ENCODE measurements at regions not wholly inside any gene's neighbourhood (a gene's known extent, or its start where the extent isn't known, plus 50 kb on each side); places are given as distances from the start of the nearest gene placed in this dataset.
"Not testable (repeated sequence)": the region's sequence is repeated elsewhere in the genome, so short reads cannot be mapped to it uniquely, and the experiment has no call there.

DNA sequence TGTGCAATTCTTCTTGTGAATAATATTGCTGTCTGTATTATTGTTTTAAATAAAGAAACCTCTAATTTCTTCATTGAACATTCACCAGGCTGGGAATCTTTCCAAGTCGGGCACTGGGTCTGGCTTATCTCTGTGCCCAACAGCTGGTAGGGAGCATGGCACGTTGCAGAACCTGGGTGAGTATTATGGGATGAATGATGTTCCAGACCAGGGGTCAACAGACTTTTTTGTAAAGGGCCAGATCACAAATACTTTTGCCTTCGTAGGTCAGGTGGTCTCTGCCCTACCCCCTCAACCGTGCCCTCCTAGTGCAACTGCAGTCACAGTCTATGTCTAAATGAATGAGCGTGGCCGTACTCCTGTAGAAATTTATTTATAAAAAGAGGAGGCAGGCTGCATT, 81.6 kb upstream of the FOXQ1 start:
- no peak for DNase-seq

DNA sequence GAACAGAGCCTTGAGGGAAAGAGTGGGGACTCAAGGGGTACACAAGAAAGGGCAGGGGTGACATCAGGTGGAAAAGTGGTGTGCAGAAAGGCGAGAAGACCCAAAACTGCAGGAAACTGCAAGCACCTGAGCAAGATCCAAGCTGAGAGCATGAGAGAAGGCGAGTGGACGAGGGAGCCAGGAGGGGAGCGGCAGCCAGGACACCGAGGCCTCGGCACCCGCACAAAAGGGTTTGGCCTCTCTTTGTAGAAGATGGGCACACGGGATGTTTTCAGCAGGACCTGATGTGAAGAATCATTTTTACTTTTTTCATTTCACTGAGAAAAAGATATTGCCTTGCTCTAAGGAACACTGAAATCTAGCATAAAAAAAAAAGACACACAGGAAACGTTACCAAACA, 82.1 kb upstream of the FOXQ1 start:
- DNase-seq = no peak

DNA sequence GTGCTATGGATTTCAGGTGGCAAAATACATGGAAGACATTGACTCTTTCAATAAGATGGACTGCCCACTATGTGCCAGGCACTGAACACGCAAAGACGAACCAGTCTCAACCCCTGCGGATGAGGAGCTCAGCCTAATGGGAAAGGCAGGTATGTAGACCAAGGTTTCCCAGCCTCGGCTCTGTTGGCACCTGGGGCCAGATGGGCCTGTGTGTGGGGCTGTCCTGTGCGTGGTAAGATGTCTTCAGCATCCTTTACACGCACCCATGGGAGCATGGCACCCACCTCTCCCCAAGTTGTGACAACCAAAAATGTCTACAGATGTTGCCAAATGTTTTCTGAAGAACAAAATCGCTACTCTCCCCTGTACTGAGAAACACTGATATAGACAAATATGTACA, 82.6 kb upstream of the FOXQ1 start:
- DNase-seq = no peak

DNA sequence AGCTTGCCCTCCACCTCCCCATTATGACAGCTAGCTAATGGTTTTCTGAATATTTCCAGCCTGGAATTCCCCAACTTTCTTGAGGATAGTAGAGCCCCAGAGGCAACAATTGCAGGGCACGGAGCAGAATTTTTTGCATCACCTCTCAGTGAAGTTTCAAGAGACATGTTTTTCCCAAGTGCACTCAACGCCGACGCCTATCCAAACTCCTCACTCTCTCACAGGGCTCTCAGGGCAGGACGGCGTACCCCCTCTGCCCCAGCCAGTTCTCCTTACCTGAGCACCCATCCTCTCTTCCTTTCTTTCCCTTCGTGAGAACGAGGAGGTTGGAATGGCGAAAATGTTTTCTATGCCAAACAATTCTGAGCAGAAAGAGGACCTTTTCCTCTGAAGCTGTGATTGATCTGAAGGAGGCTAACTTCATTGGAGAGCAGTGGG, 83.1 kb upstream of the FOXQ1 start:
- DNase-seq = no peak

DNA sequence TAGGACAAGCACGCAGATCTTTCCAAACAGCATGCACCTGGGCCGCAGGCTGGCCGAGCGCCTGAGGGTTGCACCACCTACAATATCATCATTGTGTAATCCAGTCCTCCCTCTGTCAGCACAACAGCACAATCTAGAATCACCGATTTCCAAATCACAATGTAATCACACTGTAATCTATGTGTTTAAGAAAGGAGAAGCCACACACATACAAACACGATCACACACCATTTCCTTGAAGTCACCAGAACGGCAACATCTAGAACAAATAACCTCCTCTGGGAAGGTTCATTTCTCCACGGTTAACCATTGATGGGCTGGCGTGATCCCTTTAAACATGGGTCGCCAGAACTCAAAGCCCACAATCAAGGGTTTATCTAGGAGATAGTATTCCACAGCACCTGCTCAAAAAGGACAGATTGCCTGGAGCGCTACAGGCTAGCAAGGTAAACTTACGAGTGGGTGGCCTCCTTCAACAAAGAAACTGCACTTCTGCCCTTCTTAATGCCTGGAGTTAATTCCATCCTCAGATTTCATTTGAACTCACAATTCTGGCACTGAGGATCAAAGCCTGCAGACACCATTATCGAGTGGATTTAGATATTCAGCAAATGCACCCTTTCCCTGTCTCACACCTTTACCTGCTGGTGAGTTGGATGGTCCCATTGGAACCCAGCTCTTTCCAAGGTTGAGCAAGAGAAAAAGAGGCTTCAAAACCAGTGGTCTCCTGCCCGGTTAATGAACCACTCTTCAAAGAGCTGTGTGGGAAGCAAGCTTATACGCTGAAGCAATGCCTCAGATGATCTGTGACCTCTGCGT, 83.8 kb upstream of the FOXQ1 start:
- no peak for DNase-seq

DNA sequence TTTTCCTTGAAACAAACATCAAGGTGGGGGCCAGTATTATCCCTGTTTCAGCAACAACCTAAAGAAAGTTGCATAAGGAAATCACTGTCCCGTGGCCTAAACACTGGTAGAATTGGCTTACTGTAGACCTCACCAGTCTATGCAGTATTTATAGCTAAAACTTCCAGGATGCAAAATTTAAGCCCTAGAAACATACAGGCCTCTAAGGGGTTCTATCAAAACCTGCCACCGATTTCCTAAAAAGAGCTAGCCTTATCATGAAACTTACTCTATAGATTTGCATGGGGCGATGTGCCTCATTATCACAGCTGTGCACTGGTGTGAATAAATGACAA, 84.3 kb upstream of the FOXQ1 start:
- DNase-seq = no peak

DNA sequence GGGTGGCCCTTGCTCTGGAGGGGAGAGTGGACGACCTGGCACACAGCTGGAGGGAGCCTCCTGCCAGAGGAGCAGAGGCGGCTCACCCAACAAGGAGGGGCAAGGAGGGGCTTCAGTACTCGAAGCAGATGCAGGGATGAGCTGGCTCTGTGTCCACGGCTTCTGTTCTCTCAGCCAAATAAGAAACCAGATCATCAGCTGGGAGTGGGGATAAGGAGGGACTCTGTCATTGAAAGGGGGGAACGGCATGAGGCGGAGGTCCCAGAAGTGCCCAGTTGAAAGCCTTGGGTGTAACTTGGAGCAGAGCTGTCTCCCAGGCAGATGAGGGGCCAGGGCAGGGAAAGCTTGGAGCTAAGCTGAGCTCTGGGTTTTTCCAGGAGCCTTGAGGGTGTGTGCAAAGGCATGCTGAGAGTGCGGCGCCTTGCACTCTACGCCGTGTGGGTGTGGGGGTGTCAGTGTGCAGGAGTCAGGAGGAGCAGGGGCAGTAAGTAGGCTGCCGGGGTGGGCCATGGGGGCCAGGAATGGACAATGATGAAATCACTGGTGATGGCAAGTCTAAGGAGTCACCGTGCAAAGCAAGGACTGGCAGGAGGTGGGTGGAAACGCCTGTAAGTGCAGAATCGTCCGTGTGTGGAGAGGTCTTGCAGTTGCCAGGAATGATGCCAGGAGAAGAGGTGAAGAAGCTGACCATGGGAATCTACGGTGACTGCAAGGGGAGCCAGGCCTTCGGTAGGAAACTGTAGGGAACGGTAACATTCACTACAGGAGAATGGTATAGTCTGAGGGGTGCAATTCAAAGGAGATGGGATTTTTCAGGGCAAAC, 85.4 kb upstream of the FOXQ1 start:
- no peak for DNase-seq

DNA sequence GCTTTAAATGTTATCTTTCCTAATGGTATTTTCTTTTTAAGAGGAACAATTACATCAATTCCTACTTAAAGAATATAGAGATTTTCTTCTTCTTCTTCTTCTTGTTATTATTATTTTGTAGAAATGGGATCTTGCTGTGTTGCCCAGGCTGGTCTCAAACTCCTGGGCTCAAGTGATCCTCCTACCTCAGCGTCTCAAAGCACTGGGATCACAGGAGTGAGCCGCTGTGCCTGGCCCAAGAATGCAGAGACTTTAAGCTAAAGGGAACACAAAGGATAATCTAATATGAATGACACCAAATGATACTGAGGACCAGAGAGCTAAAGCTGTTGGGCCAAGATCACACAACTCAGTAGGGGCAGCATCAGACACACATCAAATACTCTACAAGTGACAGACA, 87.4 kb upstream of the FOXQ1 start:
- DNase-seq = no peak

DNA sequence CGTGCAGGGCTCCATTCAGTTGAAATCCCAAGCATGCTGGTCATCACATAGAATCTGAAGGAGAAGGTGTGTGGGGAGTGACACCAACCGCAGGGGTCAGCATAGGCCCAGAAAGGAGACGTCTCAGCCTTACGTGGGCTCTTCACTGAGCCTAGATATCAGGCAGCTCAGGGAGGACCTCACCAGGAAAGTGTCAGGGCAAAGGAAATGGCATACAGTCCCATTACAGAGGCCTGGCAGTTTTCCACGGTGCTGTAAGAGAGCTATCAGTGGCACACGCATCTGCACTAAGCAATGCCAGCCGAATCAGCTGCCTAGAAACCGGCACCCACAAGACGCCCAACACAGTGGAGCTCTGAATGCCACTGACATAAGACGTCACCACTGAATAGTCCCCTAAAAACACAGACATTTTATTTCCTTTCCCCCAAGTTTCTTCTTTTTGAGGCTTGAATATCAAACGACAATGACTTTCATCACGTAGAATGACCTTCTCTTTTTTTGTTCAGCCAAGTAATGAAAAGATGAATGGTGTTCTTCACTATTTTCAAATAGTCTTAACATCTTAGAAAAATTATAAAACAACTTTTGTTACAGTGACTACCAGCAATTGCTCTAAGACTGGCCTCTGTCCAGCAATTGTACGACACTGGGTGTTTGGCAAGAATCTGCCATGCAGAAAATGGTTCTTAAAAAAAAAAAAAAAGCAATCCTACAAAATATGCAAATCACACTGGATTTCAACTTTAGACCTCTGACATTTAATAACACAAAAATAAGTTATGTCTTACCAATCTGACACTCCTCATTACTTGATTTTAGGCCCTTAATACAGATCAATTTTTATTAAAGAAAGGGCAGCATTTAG, 88.9 kb upstream of the FOXQ1 start:
- no peak for DNase-seq

DNA sequence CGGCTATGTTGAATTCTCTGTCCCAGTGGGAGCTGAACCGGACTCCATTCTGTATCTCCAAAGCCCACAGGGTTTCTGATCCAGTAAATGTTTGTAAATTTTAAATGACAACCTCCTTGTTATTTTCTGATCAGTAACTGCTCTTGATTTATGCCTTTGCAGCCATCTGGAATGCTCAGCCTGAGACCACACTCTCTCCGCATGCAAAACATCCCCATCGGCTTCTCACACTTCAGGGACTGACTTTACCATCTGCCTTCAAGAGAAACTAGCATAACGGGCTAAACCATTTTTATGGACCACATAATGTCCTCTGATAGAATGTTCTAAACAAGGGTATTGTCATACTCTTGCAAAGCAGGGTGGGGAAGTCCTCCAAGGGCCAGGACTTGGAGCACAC, 94.5 kb upstream of the FOXQ1 start:
- DNase-seq = no peak

DNA sequence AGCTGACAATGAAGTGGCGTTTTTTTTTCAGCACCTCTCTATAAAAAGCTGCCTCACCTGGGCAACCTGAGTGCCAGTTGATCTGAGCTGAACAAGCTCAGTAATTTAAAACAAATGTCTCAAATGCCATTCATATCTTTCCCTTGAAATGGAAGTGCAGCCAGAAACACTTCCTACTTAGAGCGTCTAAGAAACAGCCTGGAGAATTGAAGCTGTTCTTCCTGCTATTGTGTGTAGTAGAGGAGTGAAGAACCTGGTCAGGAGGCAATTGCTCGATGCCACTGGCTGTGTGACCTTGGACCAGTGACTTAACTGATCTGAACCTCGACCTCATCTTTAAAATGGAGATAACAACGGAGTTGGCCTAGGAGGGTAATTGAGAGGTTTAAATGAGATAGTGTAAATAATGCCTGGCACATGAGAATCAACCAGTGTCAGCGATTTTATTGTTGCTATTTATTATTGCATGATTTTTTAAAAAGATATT, 95.4 kb upstream of the FOXQ1 start:
- DNase-seq = no peak

DNA sequence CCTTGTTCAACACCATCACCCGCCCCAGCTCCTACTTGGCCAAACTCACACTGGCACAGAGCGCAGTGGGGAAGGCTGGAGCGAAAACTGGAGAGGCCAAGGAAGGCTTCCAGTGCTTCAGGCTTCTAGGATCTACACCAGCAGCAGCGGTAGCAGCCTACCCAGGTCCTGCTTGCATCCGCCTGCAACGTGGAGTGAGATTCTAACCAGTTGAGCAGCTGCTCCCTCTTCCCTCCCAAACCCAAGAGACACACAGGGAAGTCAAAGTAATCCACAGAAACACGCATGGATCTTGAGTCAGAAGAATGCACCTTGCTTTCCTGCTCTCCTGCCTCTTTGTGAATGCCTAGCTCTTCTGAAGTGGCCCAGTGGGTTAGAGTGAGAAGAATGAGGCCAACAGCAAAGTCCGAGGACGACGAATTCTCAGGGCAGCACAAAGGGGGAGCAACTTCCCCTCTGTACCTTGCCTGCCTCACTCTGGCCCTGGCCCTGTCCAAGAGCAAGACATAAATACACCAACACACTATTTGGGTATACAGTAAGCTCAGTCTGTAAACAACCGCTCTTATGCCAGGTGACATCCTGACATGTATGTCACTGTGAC, 95.9 kb upstream of the FOXQ1 start:
- no peak for DNase-seq

DNA sequence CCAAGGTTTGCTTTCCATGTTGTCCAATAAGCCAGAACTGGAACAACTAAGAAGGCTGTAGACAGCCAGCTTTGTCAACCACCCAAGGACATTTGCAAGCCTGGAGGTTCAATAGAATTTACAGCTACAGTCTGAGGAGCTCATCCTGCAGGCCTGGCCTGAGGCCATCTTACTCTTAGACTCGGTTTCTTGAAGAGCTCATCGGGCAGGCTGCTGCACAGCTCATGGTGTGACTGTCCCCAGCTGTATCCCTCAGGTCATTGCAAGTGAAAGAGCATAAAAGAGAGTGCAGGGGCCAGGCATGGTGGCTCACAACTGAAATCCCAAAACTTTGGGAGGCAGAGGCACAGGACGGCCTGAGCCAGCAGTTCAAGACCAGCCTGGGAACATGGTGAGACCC, 96.9 kb upstream of the FOXQ1 start:
- DNase-seq = no peak

DNA sequence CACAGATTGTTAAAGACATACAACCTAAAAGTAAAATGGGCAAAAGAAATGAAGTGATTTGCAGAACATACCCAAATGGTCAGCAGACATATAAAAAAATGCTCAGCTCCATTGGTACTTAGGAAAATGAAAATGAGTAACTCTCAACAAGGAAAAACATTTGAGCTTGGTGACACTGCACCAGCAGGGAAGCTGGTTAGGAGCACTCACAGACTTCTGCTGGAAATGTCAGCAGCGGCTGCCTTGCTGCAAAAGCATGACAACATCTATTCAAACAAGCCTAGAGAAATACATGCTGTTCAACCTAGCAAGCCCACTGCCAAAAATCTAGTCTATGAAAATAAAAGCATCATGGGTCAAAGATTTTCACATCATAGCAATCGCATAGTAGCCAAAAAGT, 99.0 kb upstream of the FOXQ1 start:
- no peak for DNase-seq

DNA sequence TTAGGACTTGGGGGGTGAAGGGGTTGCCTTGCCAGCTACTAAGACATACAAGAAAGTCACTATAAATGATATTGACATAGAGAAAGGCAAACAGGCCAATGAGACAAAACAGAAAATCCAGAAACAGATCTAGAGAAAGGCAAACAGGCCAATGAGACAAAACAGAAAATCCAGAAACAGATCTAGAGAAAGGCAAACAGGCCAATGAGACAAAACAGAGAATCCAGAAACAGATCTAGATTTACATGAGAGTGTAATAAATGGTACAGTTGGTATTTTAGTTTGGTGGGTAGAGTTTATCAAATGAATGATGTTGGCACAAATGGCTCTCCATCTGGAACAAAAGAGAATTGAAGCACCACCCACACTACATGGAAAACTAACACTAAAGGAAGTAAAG, 99.8 kb upstream of the FOXQ1 start:
- not testable (repeated sequence) for DNase-seq

DNA sequence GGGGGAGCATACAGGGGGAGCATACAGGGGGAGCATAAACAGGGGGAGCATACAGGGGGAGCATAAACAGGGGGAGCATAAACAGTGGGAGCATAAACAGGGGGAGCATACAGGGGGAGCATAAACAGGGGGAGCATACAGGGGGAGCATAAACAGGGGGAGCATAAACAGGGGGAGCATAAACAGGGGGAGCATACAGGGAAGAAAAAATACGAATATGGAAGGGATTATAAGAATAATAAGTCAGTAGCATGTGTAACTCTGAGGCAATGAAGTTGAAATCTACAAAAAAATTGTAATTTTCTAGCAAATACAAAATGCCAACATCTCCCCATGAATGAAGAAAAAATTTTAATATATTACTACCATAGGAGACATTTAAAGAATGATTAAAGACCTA, 101.3 kb upstream of the FOXQ1 start:
- DNase-seq = not testable (repeated sequence)

DNA sequence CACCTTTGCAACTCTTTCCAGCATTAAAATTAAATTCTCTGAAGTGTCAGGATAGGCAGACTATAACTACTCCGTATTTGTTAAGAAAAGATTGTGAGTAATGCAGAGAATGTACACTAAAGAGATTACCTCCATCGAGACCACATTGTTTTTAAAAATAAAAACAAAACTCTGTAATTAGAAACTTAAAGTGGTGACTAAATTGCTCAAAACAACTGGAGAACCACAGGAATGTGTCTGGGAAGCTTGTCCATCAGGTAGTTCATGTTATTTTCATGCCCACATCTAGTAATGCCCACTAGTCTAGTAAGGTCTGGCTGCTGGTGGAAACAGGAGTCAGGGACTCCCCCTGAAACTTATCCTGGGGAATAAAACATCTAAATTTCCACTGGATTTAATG, 103.0 kb upstream of the FOXQ1 start:
- DNase-seq = no peak

DNA sequence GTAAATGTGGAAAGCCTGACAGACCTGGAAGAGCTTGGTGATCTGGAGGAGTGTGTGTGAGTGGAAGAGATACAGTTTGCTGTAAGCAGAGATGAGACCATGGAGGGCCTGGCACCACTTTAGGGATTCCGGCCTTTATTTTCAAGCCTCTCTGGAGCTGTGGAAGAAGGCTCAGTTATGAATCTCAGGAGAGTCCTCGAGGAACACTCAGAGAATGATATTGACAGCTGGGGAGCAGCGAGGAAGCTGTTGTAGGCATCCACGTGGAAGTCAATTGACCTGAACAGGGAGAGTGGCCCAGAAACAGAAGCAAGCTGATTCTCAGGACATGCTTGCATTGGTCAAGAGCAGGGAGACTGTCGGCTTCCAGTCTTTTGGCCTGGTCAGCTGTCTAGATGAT, 108.4 kb upstream of the FOXQ1 start:
- no peak for DNase-seq

DNA sequence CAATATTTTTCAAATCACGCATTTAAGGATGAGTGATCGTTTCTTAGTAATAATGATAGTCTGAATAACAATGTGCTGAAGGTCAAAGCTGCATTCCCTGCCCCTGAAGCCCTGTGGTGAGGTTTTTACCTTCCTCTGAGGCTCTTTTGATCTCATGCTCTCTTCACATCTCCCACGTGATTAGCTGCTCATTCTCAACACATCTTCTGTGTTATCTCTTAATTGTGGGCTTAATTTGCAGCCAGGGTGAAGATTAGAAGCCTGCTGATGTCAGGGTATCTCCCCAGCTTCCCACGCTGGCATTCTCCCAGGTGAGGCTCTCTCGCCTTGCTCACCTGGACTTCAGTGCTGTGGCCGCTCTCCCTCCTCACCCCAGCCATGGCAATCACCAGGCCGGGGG, 109.7 kb upstream of the FOXQ1 start:
- no peak for DNase-seq

DNA sequence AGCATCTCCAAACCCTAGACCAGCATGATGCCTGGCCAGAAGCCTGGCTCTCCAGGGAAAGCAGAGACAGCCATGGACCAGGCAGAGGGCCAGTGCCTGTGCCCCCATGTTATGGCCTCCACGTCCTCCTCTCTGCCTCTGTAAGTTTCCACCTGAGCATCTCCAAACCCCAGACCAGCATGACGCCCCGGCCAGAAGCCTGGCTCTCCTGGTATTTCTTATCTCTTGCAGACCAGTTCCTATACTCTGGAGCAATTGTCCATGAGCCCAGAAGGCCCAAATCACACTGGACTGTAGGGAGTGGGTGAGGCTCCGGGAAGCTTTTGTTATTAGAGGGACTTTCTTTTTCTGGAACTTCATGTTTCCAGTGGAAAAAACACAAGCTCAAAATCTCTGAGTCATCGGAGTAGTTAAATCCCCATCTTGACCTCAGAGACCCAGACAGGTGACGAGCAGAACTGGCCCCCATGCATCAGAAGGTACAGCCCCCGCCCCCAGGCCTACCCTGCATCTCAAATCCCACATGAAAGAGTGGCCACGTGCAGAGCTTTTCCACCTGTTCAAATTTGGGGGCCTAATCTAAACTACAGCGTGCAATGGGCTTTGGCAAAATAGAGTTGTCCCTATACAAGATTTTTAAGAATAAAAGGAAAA, 110.2 kb upstream of the FOXQ1 start:
- no peak for DNase-seq

DNA sequence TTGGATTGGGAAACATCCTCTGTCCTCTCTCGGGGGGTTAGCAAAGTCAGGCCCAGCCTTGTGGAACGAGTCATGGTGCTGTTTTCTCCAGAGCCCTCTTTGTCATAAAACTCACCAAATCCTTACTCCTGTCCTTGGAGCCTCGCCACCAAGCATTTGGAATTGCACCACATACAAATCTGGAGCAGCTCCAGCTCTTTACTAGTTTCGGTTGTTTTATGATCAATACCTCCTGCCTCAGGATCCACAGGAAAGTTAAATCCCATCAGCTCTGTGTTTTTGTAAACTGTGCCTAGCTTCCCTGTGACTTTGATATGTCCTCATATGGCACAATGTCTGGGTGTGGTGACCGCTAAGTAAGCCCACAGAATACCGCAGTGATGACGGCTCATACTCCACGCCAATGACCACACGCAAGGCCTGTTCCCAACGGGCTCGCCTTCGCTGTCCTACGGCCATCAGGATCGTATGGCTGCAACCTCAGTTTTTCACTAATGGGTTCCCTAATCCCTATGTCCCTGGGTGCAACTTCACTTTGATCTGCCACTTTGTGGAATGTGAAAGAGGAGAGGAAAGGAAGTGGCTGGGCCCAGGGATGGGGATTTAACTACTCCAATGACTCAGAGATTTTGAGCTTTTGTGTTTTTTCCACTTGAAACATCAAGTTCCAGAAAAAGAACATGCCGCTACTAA, 111.3 kb upstream of the FOXQ1 start:
- DNase-seq = no peak

DNA sequence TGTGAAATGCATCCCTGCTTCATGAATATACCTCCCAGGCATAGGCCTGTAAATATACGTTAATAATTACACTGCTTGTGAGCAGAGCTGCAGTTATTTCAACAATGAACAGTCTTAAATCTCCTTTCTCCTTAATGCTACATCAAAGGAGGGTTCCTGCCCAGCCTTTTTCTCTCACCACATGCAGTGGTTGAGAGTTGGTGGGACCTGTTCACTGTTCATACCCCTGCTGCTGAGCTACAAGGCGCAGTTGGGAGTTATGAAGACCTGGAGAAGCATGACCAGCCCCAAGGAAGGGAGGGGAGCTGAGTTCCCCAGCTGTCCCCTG, 111.9 kb upstream of the FOXQ1 start:
- DNase-seq = no peak
